Stomach (tissue), 4 donors: ENCODE measurements at regions not wholly inside any gene's neighbourhood (a gene's known extent, or its start where the extent isn't known, plus 50 kb on each side); places are given as distances from the start of the nearest gene placed in this dataset.

Experiments
- CTCF ChIP-seq, 7 experiments: fragments of 450-650 bp in 4 of 7; fragments of 200-600 bp in 3 of 7; sonication (generic) in 3 of 7; IDR thresholded peaks; one replicate each; pipeline ENCODE4 v1.5.1; 2016 to 2019; ENCODE audit warnings: antibody characterized with exemption in 7 of 7, control low read depth in 2 of 7, mild to moderate bottlenecking in 1 of 7
- EP300 ChIP-seq: sonication (generic); formaldehyde crosslinking; IDR thresholded peaks from one replicate; pipeline ENCODE4 v1.6.1; 2017; ENCODE audit warnings: antibody characterized with exemption
- POLR2A ChIP-seq, 4 donors: fragments of 450-650 bp; IDR thresholded peaks; one replicate each; pipeline ENCODE4 v1.6.1; 2016; ENCODE audit warnings: antibody characterized with exemption in 4 of 4, control low read depth in 2 of 4, mild to moderate bottlenecking in 1 of 4, moderate library complexity in 1 of 4
- POLR2AphosphoS5 ChIP-seq, 3 donors: sonication (generic); formaldehyde crosslinking; IDR thresholded peaks; one replicate each; pipeline ENCODE4 v1.6.1; 2016; ENCODE audit warnings: antibody characterized with exemption in 3 of 3

DNA sequence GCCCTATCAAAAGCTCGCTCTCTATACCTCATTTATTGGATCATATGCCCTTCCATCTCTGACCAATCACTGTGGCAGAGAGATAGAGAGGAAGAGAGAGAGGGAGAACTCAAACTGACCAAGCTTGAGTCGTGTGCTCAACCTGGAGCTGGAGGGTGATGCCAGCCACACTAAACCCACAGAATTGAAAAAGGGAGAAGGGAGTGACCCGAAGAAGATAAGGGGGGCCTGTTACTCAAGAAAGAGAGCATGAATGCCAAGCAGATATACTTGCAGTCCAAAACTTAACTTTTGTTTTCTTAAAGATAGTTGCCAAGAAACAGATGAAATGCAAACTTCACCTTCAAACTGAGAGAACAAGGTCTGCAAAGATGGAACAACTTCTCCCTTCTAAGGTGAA lies 112.7 kb downstream of the BTG1 start:
- TF ChIP-seq CTCF (IDR thresholded peaks at IDR 0.05) (no peak), POLR2AphosphoS5 (IDR thresholded peaks at IDR 0.05) (peak in 1 of 3 donors; percentile 52), POLR2A (IDR thresholded peaks at IDR 0.05) (no peak), EP300 (no peak)
